ENCODE measurements at regions not wholly inside any gene's neighbourhood (a gene's known extent, or its start where the extent isn't known, plus 50 kb on each side); places are given as distances from the start of the nearest gene placed in this dataset.

DNA sequence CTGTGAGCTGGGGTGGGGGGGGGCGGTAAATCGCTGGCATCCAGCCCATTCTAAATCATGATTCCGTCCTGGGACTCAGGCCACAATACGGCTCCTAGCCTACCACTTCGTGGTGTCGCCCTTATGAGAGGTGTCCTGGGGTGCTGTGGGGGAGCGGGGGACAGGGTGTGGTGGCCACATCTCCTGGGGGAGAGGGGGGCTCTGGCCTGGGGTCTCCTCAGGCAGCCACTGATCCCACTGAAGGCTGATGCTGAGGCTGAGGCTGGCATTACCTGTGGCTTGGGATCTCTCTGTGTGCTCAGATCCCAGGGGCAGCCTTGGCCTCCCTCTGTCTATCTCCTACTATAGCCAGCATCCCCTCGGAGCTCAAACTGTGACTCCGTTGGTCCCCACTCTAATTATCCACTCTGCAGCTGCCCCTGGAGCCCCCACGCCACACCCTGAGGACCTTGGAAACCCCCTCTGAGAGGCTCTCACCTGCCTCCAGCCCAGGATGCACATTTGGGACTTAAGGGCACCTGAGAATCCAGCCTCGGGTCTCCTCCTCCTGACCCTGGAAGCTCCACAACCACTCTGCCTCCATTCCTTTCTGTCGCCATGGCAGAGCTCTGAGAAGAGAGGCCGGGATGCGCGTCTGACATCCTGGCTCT is 249.3 kb upstream of the TCERG1L start:
- no peak for DNase-seq (ENCODE audit: low read depth)

DNA sequence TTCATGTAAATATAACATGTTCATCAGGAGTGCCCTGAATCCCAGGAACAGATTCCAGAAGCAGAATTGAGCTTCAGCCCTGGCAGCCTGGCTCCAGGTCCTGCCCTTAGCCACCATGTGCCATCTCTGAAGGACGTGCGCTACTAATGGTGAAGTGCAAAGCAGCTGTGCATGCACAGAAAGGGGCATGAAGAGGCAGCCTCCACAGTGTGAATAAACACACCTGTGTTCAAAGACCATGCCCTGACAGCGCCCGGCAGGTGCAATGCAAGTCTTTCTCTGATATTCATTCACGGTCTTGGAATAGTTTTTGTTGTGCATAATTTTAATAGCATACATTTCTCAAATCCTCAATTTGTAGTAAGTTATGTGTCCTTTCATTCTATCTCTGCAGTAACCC is 250.4 kb upstream of the TCERG1L start:
- DNase-seq (ENCODE audit: low read depth), result no peak

DNA sequence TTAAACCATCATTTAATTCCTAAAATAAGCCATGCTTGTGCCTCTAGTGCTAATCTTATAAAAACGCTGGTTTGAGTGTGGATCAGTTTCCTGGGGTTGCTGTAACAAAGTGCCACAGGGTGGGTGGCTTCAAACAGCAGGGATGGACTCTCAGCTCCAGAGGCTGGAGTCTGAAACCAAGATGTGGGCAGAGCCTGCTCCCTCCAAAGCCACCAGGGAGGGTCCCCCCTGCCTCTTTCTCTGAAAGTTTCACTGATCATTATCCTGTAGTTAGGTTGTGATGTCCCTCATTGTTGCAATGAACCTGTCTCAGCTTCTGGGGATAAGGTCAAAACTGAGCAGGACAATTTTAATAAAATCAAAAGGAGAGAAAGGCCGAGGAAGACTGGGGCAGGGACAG is 251.9 kb upstream of the TCERG1L start:
- DNase-seq (ENCODE audit: low read depth), result no peak

DNA sequence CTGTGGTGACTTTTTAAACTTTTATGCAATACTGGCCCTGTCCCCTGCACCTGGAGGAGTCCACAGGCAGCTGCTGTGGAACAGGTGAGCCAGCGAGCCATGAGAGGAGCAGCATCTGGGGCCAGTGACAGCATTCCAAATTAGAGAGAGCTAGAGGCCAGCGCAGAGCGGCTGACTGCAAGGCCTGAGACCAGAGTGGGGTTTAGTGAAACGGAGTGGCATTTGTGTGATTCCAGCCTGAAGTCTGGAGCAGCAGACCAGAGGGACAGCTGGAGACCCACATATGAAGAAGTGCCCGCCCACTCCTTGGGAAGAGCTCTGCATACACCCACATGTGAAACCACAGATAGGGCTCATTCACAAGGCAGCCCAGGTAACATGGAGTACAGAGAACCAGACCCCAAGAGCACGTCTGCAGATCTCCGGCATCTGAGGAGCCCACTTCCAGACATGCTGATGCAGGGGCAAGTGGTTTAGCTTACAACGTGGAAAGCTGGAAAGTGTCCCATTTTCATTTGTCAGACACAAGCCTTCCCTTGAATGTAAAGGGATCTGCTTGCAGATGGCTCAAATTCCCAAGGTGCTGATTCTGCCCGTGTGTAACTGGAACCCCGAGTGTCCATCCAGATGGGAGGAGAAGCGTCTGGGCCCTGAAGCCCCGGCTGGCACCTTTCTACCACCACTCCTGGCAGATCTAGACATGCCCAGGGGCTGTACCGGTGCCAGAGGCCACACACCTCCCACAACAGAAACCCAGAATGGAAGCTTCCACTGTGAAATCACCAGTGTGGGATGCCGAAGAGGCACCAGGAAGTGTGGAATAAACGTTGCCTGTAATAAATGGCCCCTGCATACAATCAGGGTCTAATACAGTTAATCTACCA is 256.0 kb upstream of the TCERG1L start:
- no peak for DNase-seq (ENCODE audit: low read depth)

DNA sequence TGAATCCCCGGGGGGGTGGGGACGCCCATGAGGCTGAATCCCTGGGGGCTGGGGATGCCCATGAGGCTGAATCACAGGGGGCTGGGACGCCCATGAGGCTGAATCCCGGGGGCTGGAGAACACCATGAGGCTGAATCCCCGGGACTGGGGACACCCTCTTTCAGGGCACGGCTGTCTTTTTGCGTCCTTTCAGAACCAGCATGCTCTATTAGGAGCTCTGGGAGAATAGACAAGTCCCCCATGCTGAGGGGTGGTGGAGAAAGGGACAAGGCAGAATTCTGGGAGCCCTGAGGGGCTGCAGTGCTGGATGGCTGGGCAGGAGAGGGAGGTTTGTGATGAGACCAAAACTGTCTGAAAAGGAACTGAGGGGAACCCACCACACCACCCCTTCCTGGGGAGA is 257.3 kb upstream of the TCERG1L start:
- no peak for DNase-seq (ENCODE audit: low read depth)

DNA sequence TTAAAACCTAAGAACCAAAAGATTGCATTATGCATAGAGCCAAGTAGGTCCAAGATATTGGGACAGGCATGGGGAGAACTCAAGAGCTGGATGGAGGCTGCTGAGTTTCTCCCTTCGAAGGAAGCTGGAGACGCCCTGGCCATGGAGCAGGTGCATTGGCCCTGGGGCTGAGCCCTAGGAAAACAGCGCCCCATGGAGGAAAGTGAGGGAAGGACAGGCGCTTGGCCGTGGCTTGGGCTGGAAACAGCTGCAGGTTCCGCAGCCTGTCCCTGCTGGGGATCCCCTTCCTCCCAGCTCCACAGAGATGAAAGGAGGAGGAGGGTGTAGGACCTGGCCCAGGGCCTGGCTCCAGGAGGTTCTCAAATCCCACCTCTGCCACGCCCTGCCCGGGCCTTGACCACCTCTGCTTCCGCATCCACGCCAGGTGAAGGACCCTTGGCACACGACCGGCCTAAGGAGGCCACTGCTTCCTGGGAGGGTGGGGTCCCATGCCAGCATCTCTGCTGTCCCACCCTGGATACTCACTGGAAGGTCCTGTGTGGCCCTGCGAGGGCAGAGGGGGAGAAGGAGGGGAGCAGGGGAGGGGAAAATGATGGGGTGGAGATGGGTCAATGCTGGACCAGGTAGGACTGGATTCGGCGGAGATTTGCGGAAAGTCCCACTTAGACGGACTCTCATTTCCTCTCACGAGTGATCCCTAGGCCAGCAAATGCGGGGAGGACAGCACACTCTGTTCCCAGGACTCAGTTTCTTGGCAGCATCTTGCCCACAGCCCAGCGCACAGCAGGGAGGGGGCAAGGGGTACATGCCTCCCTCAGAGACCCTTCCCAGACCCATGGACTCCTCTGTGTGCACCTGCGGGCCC is 258.6 kb upstream of the TCERG1L start:
- no peak for DNase-seq (ENCODE audit: low read depth)

DNA sequence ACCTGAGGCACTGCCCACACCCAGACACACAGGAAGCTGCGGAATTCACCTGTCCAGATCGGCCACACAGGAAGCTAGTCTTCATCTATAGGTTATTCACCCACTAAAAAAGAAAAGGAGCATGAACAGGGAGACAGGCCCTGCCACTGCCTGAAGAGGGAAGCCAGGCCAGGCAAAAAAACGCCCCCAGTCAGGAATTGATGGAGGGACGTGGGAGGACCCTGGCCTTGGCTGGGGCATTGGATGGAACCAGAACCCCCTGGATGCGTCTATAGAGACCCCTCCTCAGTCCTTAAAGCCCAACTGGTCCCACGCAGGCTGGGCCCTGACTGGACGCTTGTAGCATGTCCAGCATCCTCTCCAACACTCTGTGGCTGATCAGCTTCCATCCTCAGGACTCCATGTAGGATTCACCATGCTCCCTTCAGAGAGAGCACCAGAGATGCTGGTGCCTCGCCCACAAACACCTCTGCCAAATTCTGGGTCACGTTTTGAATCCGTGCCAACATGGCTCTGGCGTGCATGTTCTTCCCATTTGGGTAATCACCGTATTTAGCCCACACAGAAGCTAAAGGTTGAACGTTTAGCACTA is 259.3 kb upstream of the TCERG1L start:
- no peak for DNase-seq (ENCODE audit: low read depth)

DNA sequence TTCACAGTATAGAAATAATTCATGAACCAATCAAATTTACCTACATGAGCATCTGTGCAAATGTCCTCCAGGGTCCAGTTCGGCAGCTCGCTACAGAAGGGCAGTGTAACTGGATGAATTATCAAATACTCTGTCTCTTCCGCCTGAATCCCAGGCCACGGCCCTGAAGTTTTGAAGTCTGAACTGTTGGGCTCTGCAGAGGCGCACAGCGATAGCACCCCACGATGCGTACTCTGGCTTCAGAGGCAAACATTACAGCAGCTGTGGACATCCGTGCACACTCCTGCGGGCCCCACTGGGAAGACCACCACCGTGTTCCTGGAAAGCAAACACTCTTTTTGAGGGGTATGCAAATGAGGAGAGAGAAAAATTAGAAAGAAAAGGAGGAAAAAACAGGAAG is 259.8 kb upstream of the TCERG1L start:
- DNase-seq (ENCODE audit: low read depth), result no peak

DNA sequence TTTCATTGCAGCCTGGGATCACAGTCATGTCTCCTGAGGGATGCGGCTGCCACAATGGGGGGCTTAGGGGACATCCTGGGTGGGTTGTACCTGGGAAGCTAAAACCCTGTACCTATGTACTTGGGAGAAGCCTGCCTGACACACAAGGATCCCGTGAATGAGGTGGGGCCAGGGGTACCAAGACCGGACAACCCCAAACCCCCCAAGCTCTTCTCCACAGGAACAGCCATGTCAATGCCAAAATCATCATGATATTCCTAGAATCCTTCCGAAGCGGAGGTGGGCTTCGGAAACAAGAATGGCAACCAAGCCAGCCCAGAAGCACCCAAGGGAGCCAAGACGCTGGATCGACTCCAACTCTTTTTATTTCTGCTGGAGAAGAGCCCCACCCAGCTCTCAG is 260.3 kb upstream of the TCERG1L start:
- DNase-seq (ENCODE audit: low read depth), result no peak

DNA sequence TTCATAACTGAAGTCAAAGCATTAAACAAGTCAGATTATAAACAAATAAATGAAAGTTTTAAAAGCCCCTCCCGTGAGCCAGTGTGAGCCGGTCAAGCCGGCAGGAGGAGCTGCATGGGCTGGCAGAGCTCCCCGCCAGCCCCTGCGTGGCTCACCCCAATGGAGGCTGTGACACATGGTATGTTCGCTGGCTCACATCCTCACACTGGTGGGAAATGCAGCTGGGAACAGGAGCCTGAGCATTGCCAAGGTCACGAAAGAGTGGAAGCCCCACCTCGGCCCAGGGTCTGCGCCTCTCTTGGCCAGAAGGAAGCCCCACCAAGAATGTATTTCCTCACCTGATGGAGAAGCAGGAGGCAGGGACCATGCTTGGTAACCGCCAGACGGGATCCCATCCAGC is 261.7 kb upstream of the TCERG1L start:
- DNase-seq (ENCODE audit: low read depth), result no peak

DNA sequence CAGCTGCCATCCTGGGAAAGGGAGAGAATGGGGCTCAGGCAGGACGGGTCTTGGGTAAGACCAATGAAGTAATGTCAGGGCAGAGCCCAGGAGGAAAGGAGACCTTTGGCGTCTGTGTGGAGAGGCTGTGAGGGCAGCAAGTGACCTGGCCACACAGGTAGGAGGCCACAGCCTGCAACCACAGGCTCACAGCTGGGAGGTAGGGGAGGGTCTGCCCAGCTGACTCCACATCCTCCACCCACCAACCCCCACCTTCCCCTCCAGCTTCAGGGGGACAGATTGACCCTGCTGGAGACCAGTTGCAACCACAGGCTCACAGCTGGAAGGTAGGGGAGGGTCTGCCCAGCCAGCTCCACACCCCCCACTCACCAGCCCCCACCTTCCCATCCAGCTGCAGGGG is 262.2 kb upstream of the TCERG1L start:
- no peak for DNase-seq (ENCODE audit: low read depth)

DNA sequence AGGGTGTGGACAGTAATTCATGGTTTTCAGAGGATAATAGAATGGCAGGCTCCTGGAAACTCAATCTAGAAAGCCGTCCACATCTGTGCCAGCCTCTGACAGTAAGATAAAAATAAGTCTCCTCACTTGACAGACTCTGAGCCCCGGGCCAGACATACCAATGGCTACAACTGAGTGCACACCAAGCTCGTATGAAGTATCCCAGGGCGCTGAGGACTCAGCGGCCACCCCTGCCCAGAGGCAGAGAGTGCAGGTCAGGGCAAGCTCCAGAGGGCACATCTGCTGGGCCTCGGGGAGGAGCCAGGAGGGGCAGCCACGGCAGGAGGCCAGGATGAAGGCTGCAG is 262.8 kb upstream of the TCERG1L start:
- no peak for DNase-seq (ENCODE audit: low read depth)

DNA sequence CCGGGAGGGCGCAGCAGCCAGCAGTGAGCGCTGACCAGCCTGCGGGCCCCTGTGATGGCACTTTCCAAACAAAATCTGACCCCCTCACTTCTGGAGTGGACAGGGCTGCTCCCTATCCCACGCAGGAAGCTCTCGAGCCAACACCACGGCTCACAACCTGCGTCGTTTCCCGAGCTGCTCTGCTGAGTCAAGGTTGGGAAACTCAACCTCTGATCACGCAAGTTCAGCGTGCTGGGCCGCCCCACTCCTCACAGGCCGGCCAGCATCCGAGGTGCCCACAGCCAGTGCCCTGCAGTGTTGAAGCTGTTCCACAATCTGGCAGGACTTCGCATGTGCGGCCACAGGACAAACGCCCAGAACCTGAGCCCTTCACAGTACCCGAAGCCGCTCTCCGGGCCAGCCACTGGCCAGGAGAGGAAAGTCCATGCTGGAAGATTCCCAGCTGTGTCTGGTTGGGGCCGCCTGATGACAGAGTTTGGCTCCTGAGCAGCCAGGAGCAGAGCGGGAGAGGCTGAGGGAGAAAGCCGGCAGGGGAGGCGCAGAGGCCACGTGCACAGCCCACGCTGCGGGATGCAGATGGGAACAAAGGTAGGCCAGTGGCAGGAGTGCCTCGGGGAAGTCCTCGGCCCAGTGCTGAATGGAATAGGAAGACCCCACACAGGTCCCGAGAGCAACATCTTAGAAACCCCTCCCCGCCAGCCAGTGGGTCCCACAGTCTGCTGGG is 263.3 kb upstream of the TCERG1L start:
- no peak for DNase-seq (ENCODE audit: low read depth)

DNA sequence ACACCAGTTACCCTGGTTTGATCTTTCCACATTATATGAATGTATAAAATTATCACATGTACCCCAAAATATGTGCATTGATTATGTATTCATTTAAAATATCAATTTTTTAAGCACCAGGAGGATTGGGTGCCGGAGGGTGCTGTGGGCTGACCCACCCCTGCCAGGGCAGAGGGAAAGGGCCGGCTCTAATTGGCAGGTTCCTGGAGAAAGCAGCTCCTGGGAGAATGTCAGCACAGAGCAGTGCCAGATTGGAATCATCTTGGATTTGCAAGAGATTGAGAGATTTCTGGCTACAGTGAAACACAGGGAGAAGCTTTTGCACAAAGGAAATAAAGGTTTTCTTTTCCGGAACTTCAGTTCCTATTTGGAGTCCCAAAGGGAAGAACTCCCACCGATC is 264.4 kb upstream of the TCERG1L start:
- no peak for DNase-seq (ENCODE audit: low read depth)

DNA sequence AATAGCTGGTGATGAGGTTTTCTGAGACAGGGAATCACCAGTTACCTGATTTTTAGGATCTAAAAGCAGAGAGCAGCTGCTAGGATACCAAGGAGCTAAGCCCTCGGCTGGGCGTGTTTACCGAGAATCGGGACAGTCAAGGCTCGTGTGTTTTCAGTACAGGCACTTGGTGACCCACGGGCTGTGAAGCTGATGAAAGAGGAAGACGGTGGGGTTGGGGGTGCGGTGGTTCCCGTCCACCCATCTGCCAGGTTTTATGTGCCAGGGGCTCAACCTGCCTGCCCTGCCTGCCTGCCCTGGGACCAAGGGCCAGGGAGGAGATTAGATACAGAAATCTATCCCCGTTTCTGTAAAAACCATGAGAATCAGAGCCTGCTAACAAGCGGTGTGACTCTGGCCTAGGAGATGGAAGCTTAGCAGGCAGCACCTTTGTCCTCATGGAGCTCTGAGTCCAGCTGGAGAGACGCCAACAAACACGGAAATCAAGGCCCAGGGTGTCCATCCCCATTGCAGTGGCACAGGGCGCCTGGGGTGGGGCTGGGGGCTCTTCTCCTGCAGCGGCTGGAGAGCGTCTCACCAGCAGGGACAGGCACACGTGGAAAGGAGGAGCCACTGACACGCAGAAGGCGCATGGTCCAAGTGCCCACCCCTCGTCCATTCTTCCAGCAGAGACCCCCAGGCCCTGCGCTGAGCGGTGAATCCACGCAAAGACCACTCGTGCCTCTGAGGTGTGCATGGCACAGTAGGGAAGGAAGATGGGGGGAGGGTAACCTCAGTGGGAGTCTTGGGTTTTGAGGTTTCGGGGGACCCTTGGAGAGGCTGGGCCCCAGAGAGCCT is 265.0 kb upstream of the TCERG1L start:
- no peak for DNase-seq (ENCODE audit: low read depth)

DNA sequence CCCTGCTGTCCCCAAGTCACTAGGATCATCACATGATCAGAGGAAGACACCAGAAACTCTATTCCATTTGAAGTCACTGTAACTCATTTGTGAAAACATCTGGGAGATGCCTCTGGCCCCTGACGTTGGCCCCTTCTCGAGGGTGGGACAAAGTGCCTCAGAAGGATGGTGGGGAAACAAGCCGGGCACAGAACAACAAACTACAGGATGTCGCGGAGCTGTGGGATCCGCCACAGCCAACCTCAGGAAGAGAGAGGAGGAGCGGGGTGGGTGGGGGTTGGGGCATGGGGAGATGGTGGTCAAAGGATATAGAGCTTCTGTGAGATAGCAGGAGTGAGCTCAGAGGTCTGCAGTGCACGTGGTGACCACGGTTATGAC is 265.6 kb upstream of the TCERG1L start:
- no peak for DNase-seq (ENCODE audit: low read depth)

DNA sequence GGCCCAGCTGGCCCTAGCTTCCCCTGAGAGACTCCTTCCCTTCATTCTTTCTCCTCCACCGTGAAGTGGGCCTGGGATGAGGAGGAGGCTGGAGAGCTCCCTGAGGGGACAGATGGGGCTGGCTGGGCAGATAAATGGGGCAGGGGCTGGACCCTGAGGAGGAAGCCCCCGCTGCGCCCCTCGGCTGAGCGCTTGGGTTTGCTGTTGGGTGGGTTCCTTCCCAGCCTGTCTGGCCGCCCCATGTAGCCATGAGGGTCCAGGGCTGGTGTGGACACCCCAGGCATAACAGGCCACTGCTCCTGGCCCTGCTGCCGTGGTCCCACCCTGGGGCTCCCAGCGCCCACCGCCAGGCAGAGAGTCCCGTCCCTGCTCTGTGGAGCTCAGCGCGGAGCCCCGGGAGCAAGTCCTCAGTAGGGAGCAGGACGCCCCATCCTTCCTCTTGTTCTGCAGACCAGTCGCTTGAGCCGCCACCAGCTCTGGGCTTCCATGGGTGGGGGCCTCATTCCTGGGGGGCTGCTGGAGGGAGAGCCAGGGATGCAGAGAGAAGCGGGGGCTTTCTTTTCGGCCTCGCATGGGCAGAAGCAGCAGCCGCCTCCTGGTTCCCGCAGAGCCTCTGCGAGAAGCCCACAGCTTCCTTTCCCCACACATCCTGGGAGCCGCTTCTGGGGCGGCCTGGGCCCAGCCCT is 266.4 kb upstream of the TCERG1L start:
- DNase-seq (ENCODE audit: low read depth), result no peak

DNA sequence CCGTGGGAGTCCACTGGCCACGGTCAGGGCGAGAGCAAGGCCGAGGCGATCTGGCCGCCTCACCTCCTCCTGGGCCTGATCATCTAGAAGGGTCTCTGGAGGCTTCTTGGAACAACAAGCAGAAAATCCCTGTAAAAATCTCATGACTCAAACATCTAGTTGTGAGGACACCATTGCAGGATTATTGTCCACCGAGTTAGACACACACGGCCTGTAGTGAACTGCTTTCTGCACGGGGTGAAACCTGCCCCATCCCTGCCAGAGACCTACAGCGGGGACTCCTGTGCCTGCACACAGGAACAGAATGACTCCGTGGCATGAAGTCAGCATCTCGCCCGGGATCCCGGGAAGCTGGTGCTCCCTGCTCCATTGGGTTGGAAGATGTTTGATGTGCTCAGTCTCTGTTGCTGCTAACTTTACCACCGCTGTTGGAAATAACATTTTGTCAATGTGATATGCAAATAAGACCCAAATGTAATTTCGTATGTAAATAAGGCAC is 267.0 kb upstream of the TCERG1L start:
- no peak for DNase-seq (ENCODE audit: low read depth)

DNA sequence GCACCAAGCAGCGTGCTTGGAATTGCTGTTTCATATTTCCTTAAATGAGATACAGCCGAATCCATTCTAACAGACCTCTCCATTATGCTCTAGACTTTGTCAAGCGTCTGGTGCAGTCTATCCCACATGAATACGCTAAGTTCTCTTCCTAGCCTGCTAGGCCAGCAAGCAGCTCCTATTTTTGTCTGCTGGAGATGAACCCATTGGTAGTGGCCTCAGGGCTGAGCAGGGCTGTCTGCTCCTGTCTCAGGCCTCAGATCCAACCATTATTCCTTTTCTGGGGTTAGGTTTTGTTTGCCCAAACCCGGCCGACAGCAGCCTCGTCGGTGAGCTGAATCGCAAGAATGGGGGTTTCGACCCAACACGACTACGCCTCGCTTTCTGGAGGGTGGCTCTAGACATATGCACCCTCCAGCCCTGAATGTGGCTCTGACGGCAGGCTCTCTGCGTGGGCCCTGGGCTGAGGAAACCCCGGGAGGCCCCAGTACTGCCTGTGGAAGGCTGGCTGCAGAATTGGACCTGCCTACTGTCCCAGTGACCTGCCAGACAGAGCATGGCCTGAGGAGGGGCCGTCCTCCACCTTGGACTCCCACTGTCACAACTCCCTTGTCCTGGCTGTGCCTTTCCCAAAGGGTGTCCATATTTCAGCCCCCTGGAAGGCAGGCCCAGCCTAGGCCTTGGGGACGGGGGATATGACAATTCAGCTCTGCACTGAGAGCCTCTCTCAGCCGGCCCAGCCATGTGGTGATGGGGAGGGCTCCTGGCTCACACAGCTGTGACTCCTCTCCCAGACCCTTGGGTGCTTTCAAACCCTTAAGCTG is 267.9 kb upstream of the TCERG1L start:
- DNase-seq (ENCODE audit: low read depth), result no peak

Measured in LHCN-M2 (cell line).